ENCODE measurements at regions not wholly inside any gene's neighbourhood (a gene's known extent, or its start where the extent isn't known, plus 50 kb on each side); places are given as distances from the start of the nearest gene placed in this dataset.
"Not testable (repeated sequence)": the region's sequence is repeated elsewhere in the genome, so short reads cannot be mapped to it uniquely, and the experiment has no call there.

DNA sequence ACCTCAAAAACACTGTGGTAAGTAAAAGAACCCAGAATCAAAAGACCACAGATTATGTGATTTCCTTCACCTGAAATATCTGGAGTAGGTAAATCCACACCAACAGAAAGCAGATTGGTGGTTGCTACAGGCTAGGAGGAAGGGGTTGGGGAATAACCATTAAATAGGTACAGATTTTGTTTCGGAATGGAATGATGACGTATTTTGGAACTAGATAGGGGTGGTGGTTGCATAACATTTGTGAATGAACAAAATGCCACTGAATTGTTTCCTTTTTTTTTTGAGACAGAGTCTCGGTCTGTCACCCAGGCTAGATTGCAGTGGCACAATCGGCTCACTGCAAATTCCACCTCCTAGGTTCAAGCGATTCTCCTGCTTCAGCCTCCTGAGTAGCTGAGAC lies 100.9 kb upstream of the RBFOX1 start:
- no peaks in the 10 kb centered on the region for H3K36me3 Mint-ChIP-seq
- DNase-seq (ENCODE audit: extremely low spot score, unreplicated experiment), result no peak
- no peak overlapping the region for H3K27ac Mint-ChIP-seq
- H3K9me3 Mint-ChIP-seq, result no peaks in the 10 kb centered on the region
- H3K4me3 Mint-ChIP-seq, result no peak overlapping the region
- H3K27me3 Mint-ChIP-seq, result peaks cover 27% of the 10 kb centered on the region
- TF ChIP-seq, protein P1, sequence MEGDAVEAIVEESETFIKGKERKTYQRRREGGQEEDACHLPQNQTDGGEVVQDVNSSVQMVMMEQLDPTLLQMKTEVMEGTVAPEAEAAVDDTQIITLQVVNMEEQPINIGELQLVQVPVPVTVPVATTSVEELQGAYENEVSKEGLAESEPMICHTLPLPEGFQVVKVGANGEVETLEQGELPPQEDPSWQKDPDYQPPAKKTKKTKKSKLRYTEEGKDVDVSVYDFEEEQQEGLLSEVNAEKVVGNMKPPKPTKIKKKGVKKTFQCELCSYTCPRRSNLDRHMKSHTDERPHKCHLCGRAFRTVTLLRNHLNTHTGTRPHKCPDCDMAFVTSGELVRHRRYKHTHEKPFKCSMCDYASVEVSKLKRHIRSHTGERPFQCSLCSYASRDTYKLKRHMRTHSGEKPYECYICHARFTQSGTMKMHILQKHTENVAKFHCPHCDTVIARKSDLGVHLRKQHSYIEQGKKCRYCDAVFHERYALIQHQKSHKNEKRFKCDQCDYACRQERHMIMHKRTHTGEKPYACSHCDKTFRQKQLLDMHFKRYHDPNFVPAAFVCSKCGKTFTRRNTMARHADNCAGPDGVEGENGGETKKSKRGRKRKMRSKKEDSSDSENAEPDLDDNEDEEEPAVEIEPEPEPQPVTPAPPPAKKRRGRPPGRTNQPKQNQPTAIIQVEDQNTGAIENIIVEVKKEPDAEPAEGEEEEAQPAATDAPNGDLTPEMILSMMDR (conservative IDR thresholded peaks at IDR 0.05), result no peak
- H3K4me1 Mint-ChIP-seq (ENCODE audit: unreplicated experiment), result no peaks in the 10 kb centered on the region

DNA sequence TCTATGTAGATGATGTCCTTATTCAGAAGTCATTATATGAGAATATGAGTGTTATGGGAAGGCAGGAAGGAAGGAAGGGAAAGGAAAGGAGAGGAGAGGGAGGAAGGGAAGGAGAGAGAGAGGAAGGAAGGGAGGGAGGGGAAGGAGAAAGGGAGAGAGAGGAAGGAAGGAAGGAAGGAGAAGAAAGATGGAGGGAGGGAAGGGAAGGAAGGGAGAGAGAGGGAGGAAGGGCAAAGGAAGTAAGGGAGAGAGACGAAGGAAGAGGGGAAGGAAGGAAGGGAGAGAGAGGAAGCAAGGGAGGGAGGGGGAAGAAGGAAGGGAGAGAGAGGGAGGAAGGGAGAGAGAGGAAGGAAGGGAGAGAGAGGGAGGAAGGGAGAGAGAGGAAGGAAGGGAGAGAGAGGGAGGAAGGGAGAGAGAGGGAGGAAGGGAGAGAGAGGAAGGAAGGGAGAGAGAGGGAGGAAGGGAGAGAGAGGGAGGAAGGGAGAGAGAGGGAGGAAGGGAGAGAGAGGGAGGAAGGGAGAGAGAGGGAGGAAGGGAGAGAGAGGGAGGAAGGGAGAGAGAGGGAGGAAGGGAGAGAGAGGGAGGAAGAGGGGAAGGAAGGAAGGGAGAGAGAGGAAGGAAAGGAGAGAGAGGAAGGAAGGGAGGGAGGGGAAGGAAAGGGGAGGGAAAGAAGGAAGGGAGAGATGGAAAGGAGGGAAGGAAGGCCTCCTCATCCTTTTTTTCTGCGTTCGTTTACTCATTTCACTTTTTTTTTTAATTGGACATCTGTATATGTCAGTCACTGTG lies 103.0 kb upstream of the RBFOX1 start:
- DNase-seq (ENCODE audit: extremely low spot score, unreplicated experiment); H3K36me3 Mint-ChIP-seq; H3K4me1 Mint-ChIP-seq (ENCODE audit: unreplicated experiment); H3K27ac Mint-ChIP-seq; H3K9me3 Mint-ChIP-seq; H3K4me3 Mint-ChIP-seq: not testable (repeated sequence)
- H3K27me3 Mint-ChIP-seq, result peaks cover 28% of the 10 kb centered on the region

DNA sequence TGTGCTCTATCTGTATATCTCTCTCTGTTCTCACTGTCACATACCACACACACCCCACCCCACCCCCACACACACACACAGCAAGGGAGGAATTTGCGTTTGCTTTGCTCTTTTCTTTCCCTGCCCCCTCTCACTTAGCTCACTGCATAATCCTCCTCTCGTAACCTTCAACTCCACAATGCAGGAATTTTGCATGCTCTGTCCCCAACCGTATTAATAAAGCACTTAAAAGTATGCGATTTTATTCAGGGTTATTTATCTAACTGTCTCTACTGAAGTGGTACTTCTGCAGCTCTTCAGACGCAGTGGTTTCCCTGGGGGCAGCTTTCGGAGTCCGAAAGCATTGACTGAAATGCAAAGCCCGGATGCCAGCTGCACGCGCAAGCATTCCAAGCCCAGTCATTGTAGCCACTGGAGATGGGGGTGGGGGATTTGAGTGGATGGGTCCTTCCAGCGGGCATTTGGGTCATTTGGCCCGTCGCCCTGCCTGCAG lies 105.4 kb upstream of the RBFOX1 start:
- H3K36me3 Mint-ChIP-seq, result no peaks in the 10 kb centered on the region
- DNase-seq (ENCODE audit: extremely low spot score, unreplicated experiment), result no peak
- H3K4me3 Mint-ChIP-seq, result peak overlapping the region; percentile 47
- H3K27me3 Mint-ChIP-seq, result peaks cover 28% of the 10 kb centered on the region
- no peaks in the 10 kb centered on the region for H3K4me1 Mint-ChIP-seq (ENCODE audit: unreplicated experiment)
- peak overlapping the region; percentile 8 for H3K27ac Mint-ChIP-seq
- TF ChIP-seq, protein P1 (conservative IDR thresholded peaks at IDR 0.05), result no peak
- no peaks in the 10 kb centered on the region for H3K9me3 Mint-ChIP-seq

DNA sequence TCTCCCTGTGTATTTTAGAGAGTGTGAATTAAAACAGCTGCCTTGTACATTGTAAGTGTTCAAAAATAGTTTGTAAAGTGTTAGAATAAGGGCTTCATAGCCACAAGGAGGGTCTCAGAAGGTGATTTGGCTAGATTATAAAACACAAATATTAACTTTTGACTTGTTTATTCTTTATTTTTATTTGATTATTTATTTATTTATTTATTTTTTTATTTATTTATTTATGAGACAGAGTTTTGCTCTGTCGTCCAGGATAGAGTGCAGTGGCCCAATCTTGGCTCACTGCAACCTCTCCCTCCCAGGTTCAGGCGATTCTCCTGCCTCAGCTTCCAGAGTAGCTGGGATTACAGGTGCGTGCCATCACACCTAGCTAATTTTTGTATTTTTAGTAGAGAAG lies 111.5 kb upstream of the RBFOX1 start:
- peaks cover 26% of the 10 kb centered on the region for H3K27me3 Mint-ChIP-seq
- no peaks in the 10 kb centered on the region for H3K36me3 Mint-ChIP-seq
- no peak overlapping the region for H3K27ac Mint-ChIP-seq
- H3K4me1 Mint-ChIP-seq (ENCODE audit: unreplicated experiment), result peaks cover 8% of the 10 kb centered on the region
- H3K9me3 Mint-ChIP-seq, result no peaks in the 10 kb centered on the region
- H3K4me3 Mint-ChIP-seq, result no peak overlapping the region
- TF ChIP-seq, protein P1 (conservative IDR thresholded peaks at IDR 0.05), result no peak
- DNase-seq (ENCODE audit: extremely low spot score, unreplicated experiment), result no peak

DNA sequence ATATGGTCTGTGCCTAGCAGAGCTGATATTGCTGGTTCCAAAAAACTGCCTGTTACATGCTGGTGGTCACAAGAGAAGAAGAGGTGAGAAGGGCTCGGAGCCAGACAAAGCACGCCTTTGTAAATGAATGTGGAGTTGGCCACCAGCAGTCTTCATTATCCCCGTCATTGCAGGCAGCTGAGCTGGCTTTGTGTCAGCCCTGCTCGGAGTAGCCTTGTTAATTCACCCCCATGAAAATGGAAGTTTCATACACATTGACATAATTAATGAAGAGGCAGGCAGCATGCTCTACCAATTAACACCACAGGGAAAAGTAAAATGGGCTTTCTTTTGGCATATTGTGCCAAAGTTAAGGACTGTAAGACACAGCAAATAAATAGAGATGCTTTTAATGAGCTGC lies 113.7 kb upstream of the RBFOX1 start:
- TF ChIP-seq, protein P1 (conservative IDR thresholded peaks at IDR 0.05), result no peak
- no peak for DNase-seq (ENCODE audit: extremely low spot score, unreplicated experiment)
- Mint-ChIP-seq H3K36me3 (no peaks in the 10 kb centered on the region), H3K4me3 (no peak overlapping the region), H3K4me1 (ENCODE audit: unreplicated experiment) (peaks cover 8% of the 10 kb centered on the region), H3K27ac (no peak overlapping the region), H3K27me3 (peaks cover 26% of the 10 kb centered on the region), H3K9me3 (no peaks in the 10 kb centered on the region)

DNA sequence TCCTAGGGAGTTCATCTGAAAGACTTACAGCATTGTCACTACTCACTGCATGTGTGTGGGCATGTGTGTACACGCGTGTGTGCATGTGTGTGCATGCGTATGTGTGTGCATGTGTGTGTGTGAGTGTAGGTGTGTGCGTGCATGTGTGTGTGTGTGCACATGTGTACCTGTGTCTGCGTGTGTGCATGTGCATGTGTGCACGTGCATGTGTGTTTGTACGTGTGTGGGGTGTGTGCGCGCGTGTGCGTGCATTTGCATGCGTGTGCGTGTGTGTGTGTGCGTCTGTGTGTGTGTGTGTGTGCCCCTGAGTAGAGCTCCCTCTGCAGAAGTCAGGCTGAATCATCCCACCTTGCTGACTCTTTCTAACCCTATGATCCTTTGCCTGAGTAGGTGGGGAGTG lies 114.8 kb upstream of the RBFOX1 start:
- Mint-ChIP-seq H3K36me3 (no peaks in the 10 kb centered on the region), H3K27me3 (peaks cover 26% of the 10 kb centered on the region), H3K4me3 (no peak overlapping the region), H3K27ac (no peak overlapping the region), H3K9me3 (no peaks in the 10 kb centered on the region), H3K4me1 (ENCODE audit: unreplicated experiment) (peaks cover 8% of the 10 kb centered on the region)
- TF ChIP-seq, protein P1 (conservative IDR thresholded peaks at IDR 0.05), result no peak
- DNase-seq (ENCODE audit: extremely low spot score, unreplicated experiment), result no peak
